22Rv1 (cell line): ENCODE measurements at regions not wholly inside any gene's neighbourhood (a gene's known extent, or its start where the extent isn't known, plus 50 kb on each side); places are given as distances from the start of the nearest gene placed in this dataset.

ENCODE experiments used
- ZFX ChIP-seq: fragments of 450-650 bp; IDR thresholded peaks from 2 replicates; pipeline ENCODE4 v1.6.1; 2017; ENCODE audit warnings: antibody characterized with exemption, borderline replicate concordance
- TF ChIP-seq, protein P1 (sequence below): fragments of 450-650 bp; IDR thresholded peaks from 2 replicates; pipeline ENCODE4 v1.5.1; 2017; ENCODE audit warnings: mild to moderate bottlenecking

DNA sequence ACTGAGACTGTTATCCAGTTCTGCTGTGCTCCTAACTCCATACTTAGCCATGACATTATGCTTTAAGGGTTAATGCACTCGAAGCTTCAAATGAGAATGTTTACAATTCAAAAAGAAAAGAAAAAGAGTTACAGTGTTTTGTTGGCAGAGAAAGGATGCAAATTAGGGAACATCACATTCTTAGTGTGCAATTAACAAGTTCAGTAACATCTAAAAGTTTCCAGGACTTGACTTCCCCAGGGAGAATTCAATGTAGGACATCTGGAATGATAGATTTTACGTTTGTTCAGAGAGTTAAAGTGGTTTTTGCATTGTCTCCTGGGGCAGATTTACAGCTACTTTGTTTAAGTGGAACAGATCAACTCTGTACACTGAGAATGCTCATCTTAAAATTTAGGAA, 525.2 kb downstream of the LIG4 start:
- TF ChIP-seq, protein P1, sequence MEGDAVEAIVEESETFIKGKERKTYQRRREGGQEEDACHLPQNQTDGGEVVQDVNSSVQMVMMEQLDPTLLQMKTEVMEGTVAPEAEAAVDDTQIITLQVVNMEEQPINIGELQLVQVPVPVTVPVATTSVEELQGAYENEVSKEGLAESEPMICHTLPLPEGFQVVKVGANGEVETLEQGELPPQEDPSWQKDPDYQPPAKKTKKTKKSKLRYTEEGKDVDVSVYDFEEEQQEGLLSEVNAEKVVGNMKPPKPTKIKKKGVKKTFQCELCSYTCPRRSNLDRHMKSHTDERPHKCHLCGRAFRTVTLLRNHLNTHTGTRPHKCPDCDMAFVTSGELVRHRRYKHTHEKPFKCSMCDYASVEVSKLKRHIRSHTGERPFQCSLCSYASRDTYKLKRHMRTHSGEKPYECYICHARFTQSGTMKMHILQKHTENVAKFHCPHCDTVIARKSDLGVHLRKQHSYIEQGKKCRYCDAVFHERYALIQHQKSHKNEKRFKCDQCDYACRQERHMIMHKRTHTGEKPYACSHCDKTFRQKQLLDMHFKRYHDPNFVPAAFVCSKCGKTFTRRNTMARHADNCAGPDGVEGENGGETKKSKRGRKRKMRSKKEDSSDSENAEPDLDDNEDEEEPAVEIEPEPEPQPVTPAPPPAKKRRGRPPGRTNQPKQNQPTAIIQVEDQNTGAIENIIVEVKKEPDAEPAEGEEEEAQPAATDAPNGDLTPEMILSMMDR = no peak
- TF ChIP-seq ZFX = no peak
